ENCODE measurements at regions not wholly inside any gene's neighbourhood (a gene's known extent, or its start where the extent isn't known, plus 50 kb on each side); places are given as distances from the start of the nearest gene placed in this dataset.
A peak's percentile ranks its signal among the peaks of the same experiment; 100 is the strongest.

DNA sequence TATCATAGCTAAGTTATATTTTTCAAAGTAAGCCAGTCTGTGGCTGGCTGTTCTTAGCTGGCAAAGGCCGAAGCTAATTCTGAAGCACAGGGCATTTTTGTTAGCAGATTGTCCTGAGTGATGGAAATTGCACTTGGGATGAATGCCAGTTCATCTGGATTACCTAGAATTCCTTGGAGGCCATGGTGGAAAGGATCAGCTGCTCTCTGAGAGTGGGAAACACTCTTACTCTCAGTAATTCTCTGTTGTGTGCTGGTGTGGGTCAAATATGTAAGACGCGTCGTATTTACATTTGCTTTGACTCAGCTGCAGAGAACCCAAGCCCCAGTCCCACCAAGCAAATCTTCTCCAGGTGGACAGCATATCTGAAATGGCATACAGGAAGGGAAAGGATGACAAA is 60.7 kb upstream of the C1QTNF9B start:
- Histone ChIP-seq H3K4me3 (ENCODE audit: low read length) (peak overlapping the region; percentile 17), H3K4me2 (ENCODE audit: low read length) (no peak overlapping the region), H3K9me2 (ENCODE audit: insufficient read depth, low read length) (no peaks in the 10 kb centered on the region), H3K27ac (ENCODE audit: low read length) (peak overlapping the region; percentile 87), H3F3A (ENCODE audit: insufficient read depth, low read length, poor library complexity, severe bottlenecking) (no peaks in the 10 kb centered on the region), H3K27me3 (ENCODE audit: insufficient read depth, low read depth, low read length) (no peaks in the 10 kb centered on the region), H3K36me3 (ENCODE audit: insufficient read depth, low read length) (no peaks in the 10 kb centered on the region), H3K9me3 (ENCODE audit: low read length) (no peaks in the 10 kb centered on the region), H3K9ac (ENCODE audit: low read length) (peak overlapping the region; percentile 56), H2AFZ (ENCODE audit: low read depth, low read length) (peak overlapping the region; percentile 11), H4K20me1 (ENCODE audit: insufficient read depth) (no peaks in the 10 kb centered on the region), H3K79me2 (replicated peaks; ENCODE audit: insufficient read depth, low read length) (no peaks in the 10 kb centered on the region)
- no peak for TF ChIP-seq RAD21 (conservative IDR thresholded peaks at IDR 0.05)
- TF ChIP-seq MXI1 (conservative IDR thresholded peaks at IDR 0.05; ENCODE audit: poor library complexity, severe bottlenecking): no peak
- TF ChIP-seq REST (IDR thresholded peaks at IDR 0.05; ENCODE audit: borderline replicate concordance): no peak
- no peak for TF ChIP-seq TAF1 (IDR thresholded peaks at IDR 0.05; ENCODE audit: low read depth)
- no peak for TF ChIP-seq POLR2AphosphoS5 (IDR thresholded peaks at IDR 0.05)
- no peak for TF ChIP-seq SMC3 (conservative IDR thresholded peaks at IDR 0.05; ENCODE audit: poor library complexity)
- TF ChIP-seq CTCF (IDR thresholded peaks at IDR 0.05; ENCODE audit: poor library complexity, severe bottlenecking): no peak
- TF ChIP-seq EP300 (conservative IDR thresholded peaks at IDR 0.05; ENCODE audit: poor library complexity, severe bottlenecking): no peak
- TF ChIP-seq EZH2 (IDR thresholded peaks at IDR 0.05; ENCODE audit: borderline replicate concordance, insufficient read depth, low read length, poor library complexity, severe bottlenecking): no peak

- H3K4me2 ChIP-seq (ENCODE audit: low read length): no peak overlapping the region
These were observed 62.0 kb upstream of the C1QTNF9B start for GRCh38 chr13:23959231-23959862.

More at GRCh38 chr13:23959231-23959862, 62.0 kb upstream of the C1QTNF9B start:
- no peaks in the 10 kb centered on the region for H3F3A ChIP-seq (ENCODE audit: insufficient read depth, low read length, poor library complexity, severe bottlenecking)
- peak overlapping the region; percentile 87 for H3K27ac ChIP-seq (ENCODE audit: low read length)
- H3K9me3 ChIP-seq (ENCODE audit: low read length): no peaks in the 10 kb centered on the region
- no peaks in the 10 kb centered on the region for H3K27me3 ChIP-seq (ENCODE audit: insufficient read depth, low read depth, low read length)
- TF ChIP-seq TAF1 (IDR thresholded peaks at IDR 0.05; ENCODE audit: low read depth): no peak
- TF ChIP-seq EZH2 (IDR thresholded peaks at IDR 0.05; ENCODE audit: borderline replicate concordance, insufficient read depth, low read length, poor library complexity, severe bottlenecking): no peak
- no peak for TF ChIP-seq EP300 (conservative IDR thresholded peaks at IDR 0.05; ENCODE audit: poor library complexity, severe bottlenecking)
- TF ChIP-seq POLR2AphosphoS5 (IDR thresholded peaks at IDR 0.05): no peak
- TF ChIP-seq MXI1 (conservative IDR thresholded peaks at IDR 0.05; ENCODE audit: poor library complexity, severe bottlenecking): no peak
- TF ChIP-seq CTCF (IDR thresholded peaks at IDR 0.05; ENCODE audit: poor library complexity, severe bottlenecking): no peak
- no peak for TF ChIP-seq REST (IDR thresholded peaks at IDR 0.05; ENCODE audit: borderline replicate concordance)
- TF ChIP-seq RAD21 (conservative IDR thresholded peaks at IDR 0.05): no peak
- no peak for TF ChIP-seq SMC3 (conservative IDR thresholded peaks at IDR 0.05; ENCODE audit: poor library complexity)
- H3K9me2 ChIP-seq (ENCODE audit: insufficient read depth, low read length): no peaks in the 10 kb centered on the region
- no peaks in the 10 kb centered on the region for H3K36me3 ChIP-seq (ENCODE audit: insufficient read depth, low read length)
- H4K20me1 ChIP-seq (ENCODE audit: insufficient read depth): no peaks in the 10 kb centered on the region
- no peaks in the 10 kb centered on the region for H3K79me2 ChIP-seq (replicated peaks; ENCODE audit: insufficient read depth, low read length)
- peak overlapping the region; percentile 31 for H3K4me3 ChIP-seq (ENCODE audit: low read length)
- H2AFZ ChIP-seq (ENCODE audit: low read depth, low read length): no peak overlapping the region
- H3K9ac ChIP-seq (ENCODE audit: low read length): no peak overlapping the region

Data from neural cell (in vitro differentiated cells).